ENCODE measurements at regions not wholly inside any gene's neighbourhood (a gene's known extent, or its start where the extent isn't known, plus 50 kb on each side); places are given as distances from the start of the nearest gene placed in this dataset.
"Not testable (repeated sequence)": the region's sequence is repeated elsewhere in the genome, so short reads cannot be mapped to it uniquely, and the experiment has no call there.

GRCh38 chr11:71383461-71383860 is 64.7 kb downstream of the DHCR7 start:
- DNase-seq (ENCODE audit: low read depth): no peak

DNA sequence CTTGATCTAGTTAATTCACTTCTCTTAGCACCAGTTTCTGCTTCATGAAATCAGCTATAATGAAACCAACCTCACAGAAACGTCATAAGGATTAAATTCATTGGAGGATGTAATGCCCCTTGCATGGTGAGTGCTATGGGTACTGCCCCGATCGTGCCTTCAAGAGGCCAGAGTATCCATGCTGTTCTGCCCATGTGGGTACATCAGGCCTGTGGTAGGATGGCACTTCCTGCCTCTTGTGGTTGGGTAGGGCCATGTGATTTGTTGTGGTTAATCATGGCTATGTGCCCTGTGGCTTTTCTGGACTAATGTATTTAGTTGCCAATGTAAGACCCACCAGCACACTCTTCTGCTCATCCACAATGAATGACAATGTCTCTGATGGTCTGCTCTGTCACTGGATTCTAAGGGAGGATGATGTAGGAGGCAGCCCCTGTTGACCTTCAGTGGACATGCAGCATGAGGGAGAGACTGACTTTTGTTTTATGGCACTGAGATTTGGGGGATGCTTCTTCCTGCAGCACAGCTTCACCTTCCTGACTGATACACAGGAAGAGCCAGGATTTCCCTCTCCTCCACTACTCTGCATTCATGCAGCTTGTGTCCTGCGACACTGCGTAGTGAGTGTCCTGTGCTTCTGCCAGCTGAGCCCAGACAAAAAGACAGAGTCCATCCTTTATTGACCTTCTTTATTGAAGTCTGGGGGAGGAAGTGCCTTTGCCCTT is 66.2 kb downstream of the DHCR7 start:
- DNase-seq (ENCODE audit: low read depth): peak; percentile 47

DNA sequence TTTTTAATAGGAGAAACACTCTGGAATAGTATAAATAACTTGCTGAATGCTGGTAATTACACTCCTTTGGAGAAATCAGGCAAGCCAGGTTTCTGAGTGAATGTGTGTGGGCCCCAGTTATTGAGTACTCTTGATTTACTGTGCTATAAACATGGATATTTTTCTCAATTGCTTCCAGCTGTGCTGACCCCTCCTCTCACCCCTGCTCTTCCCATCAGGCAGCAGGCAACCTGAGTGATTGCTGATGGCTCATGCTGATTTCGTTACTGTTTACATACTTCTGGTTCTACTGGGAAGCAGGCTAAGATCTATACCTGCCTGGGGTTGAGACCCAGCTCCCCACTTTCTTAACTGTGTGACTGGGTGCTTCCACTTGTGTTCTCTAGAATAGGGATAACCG is 68.5 kb downstream of the DHCR7 start:
- DNase-seq (ENCODE audit: low read depth): no peak

GRCh38 chr11:71373791-71374454 is 74.3 kb downstream of the DHCR7 start:
- no peak for DNase-seq (ENCODE audit: low read depth)

DNA sequence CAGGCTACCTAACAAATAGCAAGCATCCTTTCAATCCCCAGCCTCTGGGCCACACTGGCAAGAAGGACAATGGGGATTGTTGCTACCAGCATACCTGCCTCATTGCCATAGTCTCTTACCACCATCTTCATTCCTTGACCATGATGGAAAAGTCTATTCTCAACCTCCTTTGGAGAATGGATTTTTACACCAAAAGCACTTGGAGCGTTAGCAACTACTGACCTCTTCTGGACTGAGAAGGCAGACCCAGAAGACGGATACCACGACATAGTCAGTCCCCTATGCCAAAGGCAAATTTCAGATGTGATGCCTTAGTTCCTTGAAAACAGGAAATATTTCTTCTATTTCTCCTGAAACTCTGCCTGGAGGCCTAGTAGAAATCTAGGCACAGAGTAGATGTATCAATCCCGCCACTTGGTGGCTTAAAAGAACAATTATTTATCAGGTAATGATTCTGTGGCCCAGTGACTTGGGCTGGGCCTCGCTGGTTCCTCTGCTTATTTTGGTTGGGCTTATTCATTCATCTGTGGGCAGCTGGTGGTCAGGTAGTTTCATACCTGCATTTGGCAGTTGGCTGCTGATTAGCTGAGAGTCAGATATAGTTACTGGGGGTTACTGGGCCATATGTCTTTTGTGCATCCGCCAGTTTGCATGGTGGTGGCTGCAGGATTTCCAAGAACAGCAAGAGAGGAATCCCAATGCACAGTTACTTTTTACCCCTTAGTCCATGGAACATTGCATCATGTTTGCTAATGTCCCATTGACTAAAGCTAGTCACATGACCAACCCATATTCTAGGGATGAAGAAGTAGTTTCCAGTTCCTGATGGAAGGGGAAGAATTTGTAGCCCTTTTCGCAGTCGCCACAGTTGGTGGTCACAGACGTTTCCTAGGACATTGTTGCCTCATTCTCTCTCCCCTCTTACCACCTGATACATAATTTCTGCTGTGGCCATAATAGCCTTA is 75.2 kb downstream of the DHCR7 start:
- peak; percentile 56 for DNase-seq (ENCODE audit: low read depth)

DNA sequence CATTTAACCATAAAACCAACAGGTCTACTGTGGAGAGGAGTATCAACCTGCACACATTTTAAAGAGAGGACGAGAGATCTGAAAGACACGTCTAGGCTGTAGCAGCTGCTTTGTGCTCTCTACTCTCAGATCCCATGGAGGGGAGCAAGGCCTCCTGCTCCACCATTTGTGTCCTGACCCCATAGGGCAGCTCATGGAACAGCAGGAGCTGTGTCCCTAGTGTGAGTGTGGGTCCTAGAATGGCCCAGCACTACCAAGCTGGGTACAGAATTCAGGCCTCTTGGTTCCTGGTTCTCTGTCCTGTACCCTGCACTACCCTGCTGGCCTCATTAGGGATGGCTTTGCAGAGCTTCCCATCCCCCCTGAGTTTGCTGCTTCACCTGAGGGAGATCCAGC is 76.5 kb downstream of the DHCR7 start:
- DNase-seq (ENCODE audit: low read depth): no peak

DNA sequence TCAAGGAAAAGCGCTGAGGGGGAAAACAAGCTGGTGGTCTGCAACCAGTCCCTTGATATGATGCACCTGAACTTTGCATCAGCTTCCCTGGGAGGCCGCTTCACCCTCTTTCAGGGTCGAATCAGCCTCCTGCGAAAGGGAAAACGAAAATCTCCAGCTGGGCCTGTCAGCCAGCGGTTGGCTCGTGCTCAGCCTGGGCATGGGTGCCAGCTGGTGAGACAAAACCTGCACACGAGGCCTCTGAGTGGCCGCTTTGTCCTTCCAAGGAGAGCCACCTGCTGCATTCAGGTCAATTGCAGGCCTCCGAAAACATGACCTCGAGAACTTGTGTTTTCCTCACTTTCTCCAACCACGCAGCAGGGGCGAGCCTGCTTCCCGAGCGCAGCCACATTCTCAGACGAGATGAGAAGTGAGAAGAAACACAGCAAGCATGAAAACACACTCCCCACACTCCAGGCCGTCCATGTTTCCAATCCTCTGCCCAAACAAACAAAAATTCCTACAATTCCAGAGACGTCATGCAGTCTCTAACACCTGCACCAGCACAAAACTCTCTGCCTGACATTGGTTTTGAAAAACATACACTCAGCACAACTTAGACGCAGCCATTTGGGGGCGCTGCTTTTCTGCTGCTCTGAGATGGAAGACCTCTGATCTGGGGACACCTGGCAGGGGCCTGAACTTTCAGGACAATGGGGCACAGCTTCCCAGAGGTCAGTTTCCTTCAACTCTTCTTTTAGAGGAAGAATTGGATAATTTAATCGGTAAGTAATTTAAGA is 77.1 kb downstream of the DHCR7 start:
- no peak for DNase-seq (ENCODE audit: low read depth)

DNA sequence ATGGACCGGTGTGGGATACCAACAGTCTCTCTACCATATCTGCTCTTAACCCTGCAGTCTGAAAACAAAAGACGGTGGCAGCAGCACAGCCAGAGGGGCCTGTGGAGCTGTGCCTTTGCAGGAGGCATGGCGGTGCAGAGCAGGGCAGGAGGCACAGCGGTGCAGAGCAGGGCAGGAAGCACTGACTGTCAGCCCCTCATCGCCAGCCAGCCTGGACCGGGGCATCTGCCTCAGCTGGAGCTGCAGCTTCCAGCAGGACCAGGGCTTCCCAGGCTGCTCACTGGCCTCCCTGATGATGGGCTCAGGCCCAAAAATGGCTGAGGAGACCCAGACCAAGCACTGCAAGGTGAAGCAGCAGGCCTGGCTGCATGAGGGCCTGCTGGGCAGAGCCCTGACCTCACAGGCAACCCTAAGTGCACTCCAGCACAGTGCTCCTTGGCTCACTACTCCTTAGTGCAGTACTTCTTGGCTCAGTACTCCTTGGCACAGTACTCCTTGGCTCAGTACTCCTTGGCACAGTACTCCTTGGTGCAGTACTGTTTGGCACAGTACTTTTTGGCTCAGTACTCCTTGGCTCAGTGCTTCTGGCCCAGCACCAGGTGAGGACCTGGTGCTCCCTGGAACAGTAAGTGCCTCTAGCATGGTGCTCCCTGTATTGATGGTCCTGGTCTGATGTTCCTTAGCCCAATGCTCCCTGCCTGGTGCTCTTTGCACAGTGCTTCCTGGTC is 78.0 kb downstream of the DHCR7 start:
- no peak for DNase-seq (ENCODE audit: low read depth)

DNA sequence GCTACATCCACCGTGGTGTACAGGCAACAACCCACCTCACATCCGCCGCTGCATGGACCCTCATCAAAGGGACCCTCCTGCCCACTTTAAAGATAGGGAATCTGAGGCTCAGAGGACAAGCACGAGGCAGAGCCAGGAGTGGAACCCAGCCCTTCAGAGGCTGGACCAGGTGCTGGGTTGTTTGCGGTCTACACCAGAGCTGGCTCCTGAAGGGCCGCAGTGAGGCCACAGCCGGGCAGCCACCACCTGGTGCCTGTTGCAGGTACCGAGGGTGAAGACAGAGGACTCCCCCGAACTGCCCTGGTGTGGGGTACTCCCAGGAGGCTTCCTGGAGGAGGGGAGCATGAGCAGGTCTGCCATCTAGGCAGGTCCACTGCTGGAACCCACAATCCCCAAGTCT is 78.8 kb downstream of the DHCR7 start:
- DNase-seq (ENCODE audit: low read depth): no peak

DNA sequence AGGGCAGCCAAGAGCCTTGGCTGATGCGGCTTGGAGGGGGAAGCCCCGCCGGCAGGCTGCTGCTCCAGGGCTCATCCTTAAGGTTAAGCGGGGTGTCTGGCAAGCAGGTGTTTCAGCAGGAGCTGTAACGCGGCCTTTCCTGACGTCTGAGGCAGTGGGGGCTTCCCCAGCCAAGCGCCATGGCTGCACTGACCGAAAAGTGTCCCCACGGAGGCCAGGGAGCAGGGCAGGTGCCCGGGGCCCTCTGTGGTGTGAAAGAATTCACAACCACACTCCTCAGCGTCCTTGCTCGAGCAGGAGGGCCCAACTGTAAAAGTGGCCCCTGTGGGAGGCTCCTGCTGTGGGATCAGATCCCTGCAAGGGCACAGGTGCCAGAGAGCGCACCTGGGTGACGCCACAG is 79.2 kb downstream of the DHCR7 start:
- no peak for DNase-seq (ENCODE audit: low read depth)

DNA sequence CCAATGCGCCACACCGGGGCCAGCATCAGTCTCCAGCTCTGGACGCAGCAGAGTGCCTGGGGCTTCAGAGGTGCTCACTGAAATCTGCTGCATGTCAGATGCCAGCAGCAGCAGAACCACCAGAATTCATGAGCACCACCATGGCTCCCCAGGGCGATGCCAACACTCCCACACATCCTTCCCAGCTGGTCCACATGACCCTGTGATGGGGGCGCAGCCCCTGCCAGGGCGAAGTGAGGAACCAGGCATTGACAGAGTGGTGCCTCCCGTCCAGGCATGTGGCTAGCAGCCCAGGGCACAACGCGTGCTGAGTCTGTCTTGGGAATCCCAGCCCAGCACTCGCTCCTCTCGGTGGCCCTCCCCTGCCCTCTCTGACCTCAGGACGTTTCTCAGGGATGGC is 80.4 kb downstream of the DHCR7 start:
- DNase-seq (ENCODE audit: low read depth): no peak

DNA sequence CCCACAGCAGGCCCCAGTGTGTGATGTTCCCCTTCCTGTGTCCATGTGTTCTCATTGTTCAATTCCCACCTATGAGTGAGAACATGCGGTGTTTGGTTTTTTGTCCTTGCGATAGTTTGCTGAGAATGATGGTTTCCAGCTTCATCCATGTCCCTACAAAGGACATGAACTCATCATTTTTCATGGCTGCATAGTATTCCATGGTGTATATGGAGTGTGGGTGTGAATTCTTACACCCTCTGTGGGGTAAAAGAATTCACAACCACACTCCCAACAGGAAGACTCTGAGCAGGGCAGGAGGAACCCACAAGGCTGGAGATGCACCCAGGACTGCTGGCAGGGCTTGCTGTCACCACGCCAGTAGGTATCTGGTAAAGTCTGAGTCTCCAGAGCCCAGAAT is 80.9 kb downstream of the DHCR7 start:
- DNase-seq (ENCODE audit: low read depth): not testable (repeated sequence)

DNA sequence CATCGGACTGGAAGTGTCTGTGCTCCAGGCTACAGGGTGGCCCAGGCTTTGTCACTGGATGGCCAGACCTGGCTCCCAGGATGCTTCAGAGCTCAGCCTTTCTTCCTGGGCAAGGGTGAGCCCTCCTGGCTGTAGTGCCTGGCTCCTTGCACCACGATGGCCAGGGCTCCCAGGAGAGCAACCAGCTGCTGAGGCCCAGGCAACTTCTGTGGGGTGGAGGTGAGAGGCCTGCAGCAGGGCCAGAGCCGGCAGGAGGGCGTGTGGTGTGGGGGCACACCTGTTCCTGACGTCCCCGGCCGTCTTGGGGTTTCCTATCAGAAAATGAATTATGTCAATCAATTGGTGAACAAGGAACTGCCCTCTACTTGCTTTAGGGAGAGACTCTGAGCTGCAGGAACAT is 82.1 kb downstream of the DHCR7 start:
- DNase-seq (ENCODE audit: low read depth): no peak

- no peak for DNase-seq (ENCODE audit: low read depth)
Observed at GRCh38 chr11:71365626-71366025, 82.6 kb downstream of the DHCR7 start.

DNA sequence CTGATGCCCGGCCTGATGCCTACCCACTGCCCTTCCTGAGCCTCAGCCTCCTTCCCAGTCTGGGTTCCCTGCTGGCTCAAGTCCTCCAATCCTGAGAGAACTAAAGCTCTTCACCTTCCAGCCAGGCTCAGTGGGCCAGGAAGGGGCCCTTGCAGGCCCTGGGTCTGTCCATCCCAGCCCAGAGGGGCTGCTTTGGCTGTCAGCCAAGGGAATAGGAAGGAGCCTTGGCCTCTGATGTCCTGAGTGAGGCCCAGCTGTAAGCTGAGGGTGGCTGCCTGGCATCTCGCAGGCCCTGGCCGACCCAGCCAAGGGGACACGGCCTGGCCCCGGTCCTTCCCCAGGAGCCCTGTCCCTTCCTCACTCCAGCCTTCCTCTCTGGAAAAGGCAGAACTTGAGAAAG is 83.4 kb downstream of the DHCR7 start:
- no peak for DNase-seq (ENCODE audit: low read depth)

- DNase-seq (ENCODE audit: low read depth): no peak
Observed at GRCh38 chr11:71364176-71364671, 84.0 kb downstream of the DHCR7 start.

- DNase-seq (ENCODE audit: low read depth): no peak
Observed at GRCh38 chr11:71363721-71364120, 84.5 kb downstream of the DHCR7 start.

DNA sequence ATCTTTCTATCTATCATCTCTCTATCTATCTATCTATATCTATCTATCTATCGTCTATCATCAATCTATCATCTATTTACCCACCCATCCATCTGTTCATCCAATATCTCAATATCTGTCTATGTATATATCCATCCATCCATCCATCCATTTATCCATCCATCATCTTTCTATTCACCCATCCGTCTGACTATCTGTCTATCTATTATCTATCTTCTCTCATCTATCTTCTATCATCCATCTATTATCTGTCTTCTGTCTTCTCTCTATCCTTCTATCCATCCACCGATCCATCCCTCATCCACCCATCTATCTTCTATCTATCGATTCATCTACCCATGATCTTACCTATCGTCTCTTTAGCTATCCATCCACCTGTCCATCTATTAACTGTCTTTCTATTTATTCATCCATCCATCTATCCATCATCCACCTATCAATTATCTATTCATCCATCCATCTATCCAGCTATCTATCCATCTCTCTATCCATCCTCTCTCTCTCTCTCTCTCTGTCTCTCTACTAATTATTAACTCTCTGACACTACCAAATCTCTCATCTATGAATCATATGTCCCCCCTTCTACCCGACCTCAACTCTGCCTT is 89.1 kb downstream of the DHCR7 start:
- no peak for DNase-seq (ENCODE audit: low read depth)

DNA sequence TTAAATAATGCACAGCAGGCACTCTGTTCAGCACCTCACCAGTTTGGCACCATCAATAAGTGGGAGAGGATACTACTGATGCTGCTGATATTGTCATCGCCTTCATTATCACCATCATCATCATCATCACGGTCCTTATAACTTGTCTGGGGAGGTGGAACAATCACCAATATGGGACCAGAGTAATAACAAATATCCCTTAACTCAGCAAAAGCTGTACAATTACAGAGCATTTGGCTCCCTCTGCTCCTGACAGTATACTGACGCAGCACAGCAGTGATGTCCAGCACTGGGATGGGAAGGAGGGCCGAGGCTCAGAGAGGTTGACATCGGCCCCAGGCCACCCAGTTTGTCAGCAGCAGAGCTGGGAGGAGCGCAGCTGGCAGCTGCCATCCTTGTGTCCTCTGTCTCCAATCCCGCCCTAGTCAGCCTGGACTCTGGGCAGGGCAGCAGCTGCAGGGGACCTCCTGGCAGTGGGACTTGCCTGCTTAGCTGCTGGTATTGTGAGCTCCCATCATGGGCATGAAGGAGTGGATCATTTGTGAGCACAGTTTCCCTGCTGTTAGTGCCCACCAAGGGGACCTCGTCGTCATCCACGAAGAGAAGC is 90.0 kb downstream of the DHCR7 start:
- DNase-seq (ENCODE audit: low read depth): no peak

GRCh38 chr11:71357414-71357813 is 90.8 kb downstream of the DHCR7 start:
- no peak for DNase-seq (ENCODE audit: low read depth)

Measured in renal cortical epithelial cell (primary cell).